PC-9 (cell line): ENCODE measurements at regions not wholly inside any gene's neighbourhood (a gene's known extent, or its start where the extent isn't known, plus 50 kb on each side); places are given as distances from the start of the nearest gene placed in this dataset.

ENCODE experiments used
- CTCF ChIP-seq: fragments of 200-600 bp; sonication (generic); conservative IDR thresholded peaks from 2 replicates; pipeline ENCODE4 v1.6.1; 2017; ENCODE audit warnings: mixed run types, antibody characterized with exemption, mild to moderate bottlenecking, moderate library complexity
- EZH2 ChIP-seq: fragments of 200-600 bp; sonication (generic); IDR thresholded peaks from 2 replicates; pipeline ENCODE4 v1.8.0; 2017; ENCODE audit warnings: antibody characterized with exemption, low read depth

- no peak for TF ChIP-seq CTCF
- TF ChIP-seq EZH2: no peak
Measured at GRCh38 chr12:24400533-24400932, 451.1 kb upstream of the SOX5 start.
